ENCODE measurements at regions not wholly inside any gene's neighbourhood (a gene's known extent, or its start where the extent isn't known, plus 50 kb on each side); places are given as distances from the start of the nearest gene placed in this dataset.

DNA sequence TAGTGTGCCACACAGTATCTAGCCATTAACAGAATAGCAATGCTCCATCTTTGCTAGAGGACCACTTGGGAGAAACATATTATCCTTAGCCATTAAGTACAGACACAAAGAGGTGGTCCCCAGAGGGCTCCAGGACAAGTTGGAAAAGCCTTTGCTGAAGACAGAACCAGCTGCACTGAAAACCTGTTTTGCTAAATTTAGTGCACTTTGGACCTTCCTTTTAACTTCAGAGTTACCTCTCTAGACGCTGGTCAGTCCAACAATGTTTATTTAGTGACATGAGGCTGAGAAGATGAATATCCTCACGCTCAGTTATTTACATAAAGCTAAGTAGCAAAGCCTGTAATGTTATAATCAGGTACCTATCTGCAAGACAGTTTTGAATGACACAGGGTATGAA, 265.0 kb upstream of the ZNF608 start:
- TF ChIP-seq, protein P1, sequence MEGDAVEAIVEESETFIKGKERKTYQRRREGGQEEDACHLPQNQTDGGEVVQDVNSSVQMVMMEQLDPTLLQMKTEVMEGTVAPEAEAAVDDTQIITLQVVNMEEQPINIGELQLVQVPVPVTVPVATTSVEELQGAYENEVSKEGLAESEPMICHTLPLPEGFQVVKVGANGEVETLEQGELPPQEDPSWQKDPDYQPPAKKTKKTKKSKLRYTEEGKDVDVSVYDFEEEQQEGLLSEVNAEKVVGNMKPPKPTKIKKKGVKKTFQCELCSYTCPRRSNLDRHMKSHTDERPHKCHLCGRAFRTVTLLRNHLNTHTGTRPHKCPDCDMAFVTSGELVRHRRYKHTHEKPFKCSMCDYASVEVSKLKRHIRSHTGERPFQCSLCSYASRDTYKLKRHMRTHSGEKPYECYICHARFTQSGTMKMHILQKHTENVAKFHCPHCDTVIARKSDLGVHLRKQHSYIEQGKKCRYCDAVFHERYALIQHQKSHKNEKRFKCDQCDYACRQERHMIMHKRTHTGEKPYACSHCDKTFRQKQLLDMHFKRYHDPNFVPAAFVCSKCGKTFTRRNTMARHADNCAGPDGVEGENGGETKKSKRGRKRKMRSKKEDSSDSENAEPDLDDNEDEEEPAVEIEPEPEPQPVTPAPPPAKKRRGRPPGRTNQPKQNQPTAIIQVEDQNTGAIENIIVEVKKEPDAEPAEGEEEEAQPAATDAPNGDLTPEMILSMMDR (IDR thresholded peaks at IDR 0.05) = no peak
- TF ChIP-seq POLR2A (IDR thresholded peaks at IDR 0.05) = no peak
